Left lung (tissue), 4 donors: ENCODE measurements at regions not wholly inside any gene's neighbourhood (a gene's known extent, or its start where the extent isn't known, plus 50 kb on each side); places are given as distances from the start of the nearest gene placed in this dataset.
"Not testable (repeated sequence)": the region's sequence is repeated elsewhere in the genome, so short reads cannot be mapped to it uniquely, and the experiment has no call there.

ENCODE experiments used
- ATAC-seq: fragments of 200-7000 bp; cut with Tn5 transposase; one replicate; pipeline ENCODE4 v1.9.1; 2020; ENCODE audit warnings: moderate library complexity
- DNase-seq, 4 donors: peaks; one replicate each; pipeline ENCODE4 v3.0.0-alpha.2; 2013 to 2020
- H3K27ac ChIP-seq, 2 donors: fragments of 200-600 bp; sonication (generic) in 1 of 2; one replicate each; pipeline versions ENCODE4 v1.5.0 to v1.8.0; 2020 to 2021
- H3K27me3 ChIP-seq, 2 donors: fragments of 200-600 bp; sonication (generic) in 1 of 2; one replicate each; pipeline versions ENCODE4 v1.5.0 to v1.8.0; 2020 to 2021
- H3K36me3 ChIP-seq, 2 donors: fragments of 200-600 bp; sonication (generic) in 1 of 2; one replicate each; pipeline versions ENCODE4 v1.5.0 to v1.8.0; 2020 to 2021
- H3K4me1 ChIP-seq, 2 donors: fragments of 200-600 bp; one replicate each; pipeline ENCODE4 v1.8.0; 2021
- H3K4me3 ChIP-seq, 2 donors: fragments of 200-600 bp; sonication (generic) in 1 of 2; one replicate each; pipeline versions ENCODE4 v1.5.0 to v1.8.0; 2020 to 2021; ENCODE audit warnings: mild to moderate bottlenecking in 1 of 2
- H3K9me3 ChIP-seq, 2 donors: fragments of 200-600 bp; sonication (generic) in 1 of 2; one replicate each; pipeline versions ENCODE4 v1.5.0 to v1.8.0; 2020 to 2021
- intact Hi-C, 2 donors: fragments of 100-400 bp; cut with DNase I; formaldehyde crosslinking; loops; one replicate each; pipeline versions ENCODE4 v1.11.2 to v1.14.2; 2022
- TF ChIP-seq, protein P1 (sequence below), 2 donors: fragments of 200-600 bp; sonication (generic) in 1 of 2; IDR thresholded peaks; one replicate each; pipeline versions ENCODE4 v1.5.0 to v1.8.0; 2021; ENCODE audit warnings: antibody characterized with exemption in 2 of 2
- donor health status: DM: no; HTN: yes; CAD: no.
- donor health status: DM: no; HTN: no; CAD: no.

DNA sequence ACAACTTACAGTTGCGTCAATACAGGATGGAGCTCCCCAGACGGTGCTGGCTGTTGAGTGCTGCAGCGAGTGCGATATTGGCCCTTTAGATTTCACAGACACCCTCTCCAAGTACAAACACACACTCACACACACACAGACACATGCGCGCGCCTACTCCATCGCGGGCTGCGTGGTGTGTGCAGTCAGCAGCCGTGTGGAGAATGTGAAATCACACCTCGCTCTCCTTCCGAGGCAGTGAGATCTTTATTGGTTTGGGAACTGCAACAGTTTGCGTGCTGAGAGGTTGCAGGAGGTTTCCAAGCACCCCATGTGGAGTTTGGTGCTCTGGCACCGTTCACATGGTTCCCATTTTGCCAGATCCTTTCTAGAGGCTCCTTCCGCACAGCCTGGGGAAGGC, 372.2 kb downstream of the RRAGC start:
- H3K36me3 ChIP-seq = no peaks in the 10 kb centered on the region
- H3K27me3 ChIP-seq = peaks cover 0 to 6% of the 10 kb centered on the region in 2 donors
- TF ChIP-seq, protein P1, sequence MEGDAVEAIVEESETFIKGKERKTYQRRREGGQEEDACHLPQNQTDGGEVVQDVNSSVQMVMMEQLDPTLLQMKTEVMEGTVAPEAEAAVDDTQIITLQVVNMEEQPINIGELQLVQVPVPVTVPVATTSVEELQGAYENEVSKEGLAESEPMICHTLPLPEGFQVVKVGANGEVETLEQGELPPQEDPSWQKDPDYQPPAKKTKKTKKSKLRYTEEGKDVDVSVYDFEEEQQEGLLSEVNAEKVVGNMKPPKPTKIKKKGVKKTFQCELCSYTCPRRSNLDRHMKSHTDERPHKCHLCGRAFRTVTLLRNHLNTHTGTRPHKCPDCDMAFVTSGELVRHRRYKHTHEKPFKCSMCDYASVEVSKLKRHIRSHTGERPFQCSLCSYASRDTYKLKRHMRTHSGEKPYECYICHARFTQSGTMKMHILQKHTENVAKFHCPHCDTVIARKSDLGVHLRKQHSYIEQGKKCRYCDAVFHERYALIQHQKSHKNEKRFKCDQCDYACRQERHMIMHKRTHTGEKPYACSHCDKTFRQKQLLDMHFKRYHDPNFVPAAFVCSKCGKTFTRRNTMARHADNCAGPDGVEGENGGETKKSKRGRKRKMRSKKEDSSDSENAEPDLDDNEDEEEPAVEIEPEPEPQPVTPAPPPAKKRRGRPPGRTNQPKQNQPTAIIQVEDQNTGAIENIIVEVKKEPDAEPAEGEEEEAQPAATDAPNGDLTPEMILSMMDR (IDR thresholded peaks at IDR 0.05) = no peak
- H3K27ac ChIP-seq = no peak overlapping the region
- peak; percentile 34 for ATAC-seq
- intact Hi-C loops = no loop called here
- H3K9me3 ChIP-seq = no peaks in the 10 kb centered on the region
- no peak overlapping the region for H3K4me3 ChIP-seq
- DNase-seq = no peak
- H3K4me1 ChIP-seq = no peaks in the 10 kb centered on the region

DNA sequence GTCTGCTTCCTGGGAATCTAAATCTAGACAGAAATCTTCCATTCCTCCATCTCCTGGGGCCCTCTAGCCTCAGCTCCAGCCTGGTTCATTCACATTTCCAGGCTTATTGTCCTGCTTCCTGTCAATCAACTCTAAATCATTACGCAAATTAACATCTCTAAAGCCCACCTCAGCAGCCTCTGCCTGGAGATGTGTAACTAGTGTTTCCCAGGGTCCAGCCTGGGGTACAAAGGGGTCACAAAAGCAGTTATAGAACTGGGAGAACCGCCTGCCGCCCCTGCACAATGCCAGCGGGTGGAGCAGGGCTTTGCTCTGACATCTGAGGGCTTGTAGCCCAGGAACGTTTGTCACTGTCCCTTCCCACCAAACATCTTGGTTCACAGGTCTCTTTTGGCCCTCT, 373.5 kb downstream of the RRAGC start:
- Histone ChIP-seq H3K27me3 (peaks cover 0 to 6% of the 10 kb centered on the region in 2 donors), H3K27ac (no peak overlapping the region), H3K9me3 (no peaks in the 10 kb centered on the region), H3K36me3 (no peaks in the 10 kb centered on the region), H3K4me1 (no peaks in the 10 kb centered on the region), H3K4me3 (no peak overlapping the region)
- intact Hi-C loops = no loop called here
- ATAC-seq = no peak
- no peak for DNase-seq
- TF ChIP-seq, protein P1 (IDR thresholded peaks at IDR 0.05) = no peak

GRCh38 chr1:38481871-38482826, 377.4 kb downstream of the RRAGC start:
- intact Hi-C loops = no loop called here
- Histone ChIP-seq H3K4me1 (no peaks in the 10 kb centered on the region), H3K9me3 (no peaks in the 10 kb centered on the region), H3K4me3 (no peak overlapping the region), H3K27ac (peak overlapping the region in 1 of 2 donors; percentile 64), H3K27me3 (peaks cover 0 to 12% of the 10 kb centered on the region in 2 donors), H3K36me3 (no peaks in the 10 kb centered on the region)
- DNase-seq (no peak), ATAC-seq (no peak)
- TF ChIP-seq, protein P1 (IDR thresholded peaks at IDR 0.05) = no peak

DNA sequence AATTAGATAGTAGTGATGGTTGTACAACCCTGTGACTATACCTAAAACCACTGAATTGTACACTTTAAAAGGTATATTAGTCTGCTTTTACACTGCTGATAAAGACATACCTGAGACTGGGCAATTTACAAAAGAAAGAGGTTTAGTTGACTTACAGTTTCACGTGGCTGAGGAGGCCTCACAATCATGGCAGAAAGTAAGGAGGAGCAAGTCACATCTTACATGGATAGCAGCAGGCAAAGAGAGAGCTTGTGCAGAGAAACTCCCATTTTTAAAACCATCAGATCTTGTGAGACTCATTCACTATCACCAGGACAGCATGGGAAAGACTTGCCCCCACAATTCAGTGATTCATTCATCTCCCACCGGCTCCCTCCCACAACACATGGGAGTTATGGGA, 379.9 kb downstream of the RRAGC start:
- peaks cover 0 to 37% of the 10 kb centered on the region in 2 donors for H3K27me3 ChIP-seq
- H3K4me1 ChIP-seq = peaks cover 0 to 24% of the 10 kb centered on the region in 2 donors
- DNase-seq, intact Hi-C loops, ATAC-seq, H3K4me3 ChIP-seq, H3K27ac ChIP-seq, H3K9me3 ChIP-seq, H3K36me3 ChIP-seq: not testable (repeated sequence)

DNA sequence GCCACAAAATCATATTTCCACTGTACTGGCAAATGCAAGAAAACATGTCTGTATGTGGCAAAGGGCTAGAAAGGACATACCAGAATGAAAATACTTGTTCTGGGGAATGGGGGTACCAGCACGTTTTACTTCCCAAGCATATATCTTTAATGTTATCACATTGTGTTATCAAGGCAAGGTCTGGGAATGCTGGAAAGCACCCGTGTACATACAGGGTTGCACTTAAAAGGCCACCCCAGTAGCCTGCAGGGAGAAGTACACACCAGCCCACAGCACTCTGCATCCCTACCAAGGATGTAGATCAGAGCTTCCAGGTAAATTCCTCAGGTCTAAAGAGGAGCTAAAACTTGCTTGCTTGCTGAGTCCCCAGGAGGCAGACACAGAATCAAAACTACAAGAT, 381.8 kb downstream of the RRAGC start:
- Histone ChIP-seq H3K27ac (no peak overlapping the region), H3K36me3 (no peaks in the 10 kb centered on the region), H3K27me3 (peaks cover 0 to 44% of the 10 kb centered on the region in 2 donors), H3K9me3 (no peaks in the 10 kb centered on the region), H3K4me1 (peaks cover 0 to 24% of the 10 kb centered on the region in 2 donors), H3K4me3 (no peak overlapping the region)
- DNase-seq (no peak), ATAC-seq (no peak)
- TF ChIP-seq, protein P1 (IDR thresholded peaks at IDR 0.05) = no peak
- intact Hi-C loops = no loop called here
